GM19240 (cell line): ENCODE measurements at regions not wholly inside any gene's neighbourhood (a gene's known extent, or its start where the extent isn't known, plus 50 kb on each side); places are given as distances from the start of the nearest gene placed in this dataset.

ENCODE experiments used
- DNase-seq: peaks from one replicate; pipeline ENCODE4 v3.0.0; 2011; ENCODE audit warnings: low spot score; ENCODE audit not compliant: insufficient read length

- no peak for DNase-seq
Observed at GRCh38 chr3:94258851-94259250, 196.0 kb downstream of the NSUN3 start.

GRCh38 chr3:94259291-94259690 is 196.4 kb downstream of the NSUN3 start:
- no peak for DNase-seq

GRCh38 chr3:94269763-94270162 is 206.9 kb downstream of the NSUN3 start:
- no peak for DNase-seq

- no peak for DNase-seq
Observed at GRCh38 chr3:94272016-94272415, 209.2 kb downstream of the NSUN3 start.

- no peak for DNase-seq
Observed at GRCh38 chr3:94280958-94281357, 218.1 kb downstream of the NSUN3 start.

GRCh38 chr3:94285872-94286271 is 223.0 kb downstream of the NSUN3 start:
- DNase-seq, result no peak

GRCh38 chr3:94291686-94292085 is 228.8 kb downstream of the NSUN3 start:
- DNase-seq, result no peak

- DNase-seq, result no peak
Observed at GRCh38 chr3:94292151-94292550, 229.3 kb downstream of the NSUN3 start.

GRCh38 chr3:94293793-94294195 is 230.9 kb downstream of the NSUN3 start:
- DNase-seq, result no peak

- no peak for DNase-seq
Observed at GRCh38 chr3:94294806-94295205, 231.9 kb downstream of the NSUN3 start.

- no peak for DNase-seq
Observed at GRCh38 chr3:94299716-94300115, 236.9 kb downstream of the NSUN3 start.

GRCh38 chr3:94301366-94301765 is 238.5 kb downstream of the NSUN3 start:
- no peak for DNase-seq

GRCh38 chr3:94303266-94303665 is 240.4 kb downstream of the NSUN3 start:
- no peak for DNase-seq

- no peak for DNase-seq
Observed at GRCh38 chr3:94303897-94304296, 241.0 kb downstream of the NSUN3 start.

- DNase-seq, result no peak
Observed at GRCh38 chr3:94304954-94305353, 242.1 kb downstream of the NSUN3 start.

- no peak for DNase-seq
Observed at GRCh38 chr3:94305835-94306611, 243.2 kb downstream of the NSUN3 start.

GRCh38 chr3:94307588-94307987 is 244.7 kb downstream of the NSUN3 start:
- no peak for DNase-seq

GRCh38 chr3:94308767-94309166 is 245.9 kb downstream of the NSUN3 start:
- DNase-seq, result no peak

- DNase-seq, result no peak
Observed at GRCh38 chr3:94310341-94311135, 247.7 kb downstream of the NSUN3 start.

- DNase-seq, result no peak
Observed at GRCh38 chr3:94311651-94312050, 248.8 kb downstream of the NSUN3 start.

GRCh38 chr3:94314218-94314883 is 251.5 kb downstream of the NSUN3 start:
- DNase-seq, result no peak

- DNase-seq, result no peak
Observed at GRCh38 chr3:94317017-94317416, 254.2 kb downstream of the NSUN3 start.
